Activated B cell treated with CpG ODN at 0.5 μM for 24 hours (primary cell): ENCODE measurements at regions not wholly inside any gene's neighbourhood (a gene's known extent, or its start where the extent isn't known, plus 50 kb on each side); places are given as distances from the start of the nearest gene placed in this dataset.

ENCODE experiments used
- ATAC-seq: fragments of 200-7000 bp; cut with Tn5 transposase; one replicate; pipeline ENCODE4 v1.10.0; 2021; ENCODE audit warnings: low read depth, mild to moderate bottlenecking, moderate library complexity
- CTCF ChIA-PET: fragments of 350-600 bp; sonication (Branson Sonifier 250); formaldehyde crosslinking; loops from one replicate; lab custom pipeline; 2021; ENCODE audit warnings: antibody characterized with exemption; lab: Charles Lee
- POLR2A ChIA-PET: fragments of 350-600 bp; sonication (Branson Sonifier 250); formaldehyde crosslinking; loops from one replicate; lab custom pipeline; 2021; ENCODE audit warnings: antibody characterized with exemption; lab: Charles Lee
- DNase-seq: peaks from one replicate; pipeline ENCODE4 v3.0.0; 2022
- H3K27ac Mint-ChIP-seq: one replicate; pipeline ENCODE4 v1.8.0; 2020; ENCODE audit warnings: mixed read lengths
- H3K27me3 Mint-ChIP-seq: one replicate; pipeline ENCODE4 v1.8.0; 2021; ENCODE audit warnings: mixed read lengths
- H3K36me3 Mint-ChIP-seq: one replicate; pipeline ENCODE4 v1.8.0; 2021; ENCODE audit warnings: low read depth, mixed read lengths
- H3K4me1 Mint-ChIP-seq: one replicate; pipeline ENCODE4 v1.8.0; 2021; ENCODE audit warnings: mixed read lengths
- H3K4me3 Mint-ChIP-seq: one replicate; pipeline ENCODE4 v1.8.0; 2020; ENCODE audit warnings: mild to moderate bottlenecking, mixed read lengths
- H3K9me3 Mint-ChIP-seq: one replicate; pipeline ENCODE4 v1.8.0; 2020; ENCODE audit warnings: mixed read lengths
- CTCF ChIP-seq: fragments of 200-600 bp; IDR thresholded peaks from one replicate; pipeline ENCODE4 v1.8.0; 2022; ENCODE audit warnings: antibody characterized with exemption, mild to moderate bottlenecking
- intact Hi-C: fragments of 100-400 bp; cut with micrococcal nuclease; formaldehyde crosslinking; loops from one replicate; pipeline ENCODE4 v1.15.1; 2024

GRCh38 chrY:19410980-19411766 is 333.4 kb downstream of the KDM5D start:
- TF ChIP-seq CTCF: no peak
- ChIA-PET CTCF (no interaction called here), POLR2A (no interaction called here)
- no peaks in the 10 kb centered on the region for H3K36me3 Mint-ChIP-seq
- H3K9me3 Mint-ChIP-seq: no peaks in the 10 kb centered on the region
- no peak overlapping the region for H3K27ac Mint-ChIP-seq
- no peaks in the 10 kb centered on the region for H3K27me3 Mint-ChIP-seq
- ATAC-seq: no peak
- no peaks in the 10 kb centered on the region for H3K4me1 Mint-ChIP-seq
- intact Hi-C loops: no loop called here
- no peak overlapping the region for H3K4me3 Mint-ChIP-seq
- no peak for DNase-seq

- H3K4me3 Mint-ChIP-seq: no peak overlapping the region
- no peaks in the 10 kb centered on the region for H3K36me3 Mint-ChIP-seq
- ChIA-PET CTCF (no interaction called here), POLR2A (no interaction called here)
- no peak for TF ChIP-seq CTCF
- DNase-seq: no peak
- H3K27ac Mint-ChIP-seq: no peak overlapping the region
- ATAC-seq: no peak
- H3K4me1 Mint-ChIP-seq: no peaks in the 10 kb centered on the region
- no peaks in the 10 kb centered on the region for H3K9me3 Mint-ChIP-seq
- intact Hi-C loops: no loop called here
- no peaks in the 10 kb centered on the region for H3K27me3 Mint-ChIP-seq
These were observed 338.3 kb downstream of the KDM5D start for GRCh38 chrY:19406246-19406645.

GRCh38 chrY:19405598-19405997 is 338.9 kb downstream of the KDM5D start:
- no peak overlapping the region for H3K27ac Mint-ChIP-seq
- no peaks in the 10 kb centered on the region for H3K9me3 Mint-ChIP-seq
- ChIA-PET POLR2A (no interaction called here), CTCF (no interaction called here)
- no peaks in the 10 kb centered on the region for H3K36me3 Mint-ChIP-seq
- no peak overlapping the region for H3K4me3 Mint-ChIP-seq
- H3K27me3 Mint-ChIP-seq: no peaks in the 10 kb centered on the region
- intact Hi-C loops: no loop called here
- ATAC-seq (no peak), DNase-seq (no peak)
- no peaks in the 10 kb centered on the region for H3K4me1 Mint-ChIP-seq
- TF ChIP-seq CTCF: no peak

GRCh38 chrY:19392876-19393275 is 351.6 kb downstream of the KDM5D start:
- no peak for TF ChIP-seq CTCF
- Mint-ChIP-seq H3K9me3 (no peaks in the 10 kb centered on the region), H3K4me1 (no peaks in the 10 kb centered on the region), H3K27me3 (no peaks in the 10 kb centered on the region), H3K27ac (no peak overlapping the region), H3K4me3 (no peak overlapping the region), H3K36me3 (no peaks in the 10 kb centered on the region)
- CTCF ChIA-PET: no interaction called here
- POLR2A ChIA-PET: no interaction called here
- ATAC-seq (no peak), DNase-seq (no peak)
- intact Hi-C loops: no loop called here

- ATAC-seq: no peak
- POLR2A ChIA-PET: no interaction called here
- CTCF ChIA-PET: no interaction called here
- intact Hi-C loops: no loop called here
- Mint-ChIP-seq H3K9me3 (no peaks in the 10 kb centered on the region), H3K27me3 (no peaks in the 10 kb centered on the region), H3K27ac (no peak overlapping the region), H3K4me3 (no peak overlapping the region), H3K4me1 (no peaks in the 10 kb centered on the region), H3K36me3 (no peaks in the 10 kb centered on the region)
- DNase-seq: no peak
- no peak for TF ChIP-seq CTCF
These were observed 352.6 kb downstream of the KDM5D start for GRCh38 chrY:19391922-19392321.
